ENCODE measurements at regions not wholly inside any gene's neighbourhood (a gene's known extent, or its start where the extent isn't known, plus 50 kb on each side); places are given as distances from the start of the nearest gene placed in this dataset.

DNA sequence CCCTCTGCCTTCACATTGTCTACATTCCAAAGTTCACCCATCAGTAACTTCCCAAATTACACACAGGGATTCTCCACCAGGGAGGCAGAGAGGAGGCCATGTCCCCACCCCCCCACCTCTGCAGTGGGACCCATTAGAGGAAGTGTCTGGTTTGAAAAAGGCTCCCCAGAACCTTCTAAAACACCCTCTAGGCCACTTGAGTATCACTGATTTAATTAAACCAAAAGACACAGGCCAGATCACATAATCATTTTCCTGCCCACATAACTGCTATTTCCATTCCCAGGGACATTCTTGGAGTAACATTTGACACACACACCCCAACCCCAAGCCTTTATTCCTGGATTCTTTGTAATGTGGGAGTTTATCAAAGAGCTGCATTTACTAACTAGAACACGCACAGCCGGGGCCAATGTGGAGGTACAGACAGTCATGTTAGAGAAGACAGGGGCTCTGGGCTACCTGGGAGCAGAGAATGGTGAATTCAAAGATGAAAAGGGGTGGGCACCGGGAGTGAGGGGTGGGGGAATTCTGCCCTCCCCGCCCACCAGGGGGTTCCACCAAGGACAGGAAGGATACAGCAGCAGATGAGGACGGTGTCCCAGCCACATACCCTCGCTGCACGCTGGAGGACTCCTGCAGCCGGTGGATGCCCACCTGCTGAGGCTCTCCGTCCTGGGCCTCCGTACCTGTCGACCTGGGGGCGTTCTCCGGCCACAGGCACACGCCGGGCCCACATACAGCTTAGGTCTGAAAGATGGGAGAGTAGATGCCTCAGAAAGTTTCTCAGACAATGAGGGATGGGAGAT, 201.4 kb upstream of the CTNNB1 start:
- TF ChIP-seq, protein P1, sequence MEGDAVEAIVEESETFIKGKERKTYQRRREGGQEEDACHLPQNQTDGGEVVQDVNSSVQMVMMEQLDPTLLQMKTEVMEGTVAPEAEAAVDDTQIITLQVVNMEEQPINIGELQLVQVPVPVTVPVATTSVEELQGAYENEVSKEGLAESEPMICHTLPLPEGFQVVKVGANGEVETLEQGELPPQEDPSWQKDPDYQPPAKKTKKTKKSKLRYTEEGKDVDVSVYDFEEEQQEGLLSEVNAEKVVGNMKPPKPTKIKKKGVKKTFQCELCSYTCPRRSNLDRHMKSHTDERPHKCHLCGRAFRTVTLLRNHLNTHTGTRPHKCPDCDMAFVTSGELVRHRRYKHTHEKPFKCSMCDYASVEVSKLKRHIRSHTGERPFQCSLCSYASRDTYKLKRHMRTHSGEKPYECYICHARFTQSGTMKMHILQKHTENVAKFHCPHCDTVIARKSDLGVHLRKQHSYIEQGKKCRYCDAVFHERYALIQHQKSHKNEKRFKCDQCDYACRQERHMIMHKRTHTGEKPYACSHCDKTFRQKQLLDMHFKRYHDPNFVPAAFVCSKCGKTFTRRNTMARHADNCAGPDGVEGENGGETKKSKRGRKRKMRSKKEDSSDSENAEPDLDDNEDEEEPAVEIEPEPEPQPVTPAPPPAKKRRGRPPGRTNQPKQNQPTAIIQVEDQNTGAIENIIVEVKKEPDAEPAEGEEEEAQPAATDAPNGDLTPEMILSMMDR (optimal IDR thresholded peaks at IDR 0.05 in 1 of 3, IDR thresholded peaks at IDR 0.05 in 1 of 3, conservative IDR thresholded peaks at IDR 0.05 in 1 of 3; ENCODE audit: extremely low read depth in 1 of 3, insufficient read depth in 2 of 3, low read length in 3 of 3), result no peak
- no peak for TF ChIP-seq EZH2 (IDR thresholded peaks at IDR 0.05; ENCODE audit: low read length)

Data from keratinocyte (primary cell).